ENCODE measurements at regions not wholly inside any gene's neighbourhood (a gene's known extent, or its start where the extent isn't known, plus 50 kb on each side); places are given as distances from the start of the nearest gene placed in this dataset.

- no peak overlapping the region for H3K27ac Mint-ChIP-seq
- H3K36me3 Mint-ChIP-seq (ENCODE audit: insufficient read depth in 2 of 2): no peaks in the 10 kb centered on the region
- no peaks in the 10 kb centered on the region for H3K4me1 Mint-ChIP-seq (ENCODE audit: low read depth)
- no peaks in the 10 kb centered on the region for H3K27me3 Mint-ChIP-seq (ENCODE audit: low read depth)
- no peak overlapping the region for H3K4me3 Mint-ChIP-seq
- H3K9me3 Mint-ChIP-seq: peaks cover 0 to 2% of the 10 kb centered on the region in 2 donors
- DNase-seq: no peak
- ATAC-seq (replicated peaks in 1 of 2): no peak
These were observed 562.6 kb downstream of the NR2F1-AS1 start for GRCh38 chr5:93018461-93018860.

GRCh38 chr5:93017849-93018248 is 563.2 kb downstream of the NR2F1-AS1 start:
- no peaks in the 10 kb centered on the region for H3K4me1 Mint-ChIP-seq (ENCODE audit: low read depth)
- no peaks in the 10 kb centered on the region for H3K27me3 Mint-ChIP-seq (ENCODE audit: low read depth)
- H3K27ac Mint-ChIP-seq: no peak overlapping the region
- H3K4me3 Mint-ChIP-seq: no peak overlapping the region
- no peaks in the 10 kb centered on the region for H3K9me3 Mint-ChIP-seq
- DNase-seq: no peak
- no peak for ATAC-seq (replicated peaks in 1 of 2)
- no peaks in the 10 kb centered on the region for H3K36me3 Mint-ChIP-seq (ENCODE audit: insufficient read depth in 2 of 2)

GRCh38 chr5:93017376-93017775 is 563.6 kb downstream of the NR2F1-AS1 start:
- H3K27me3 Mint-ChIP-seq (ENCODE audit: low read depth): no peaks in the 10 kb centered on the region
- ATAC-seq (replicated peaks in 1 of 2) (no peak), DNase-seq (no peak)
- no peaks in the 10 kb centered on the region for H3K9me3 Mint-ChIP-seq
- no peaks in the 10 kb centered on the region for H3K4me1 Mint-ChIP-seq (ENCODE audit: low read depth)
- H3K4me3 Mint-ChIP-seq: no peak overlapping the region
- H3K27ac Mint-ChIP-seq: no peak overlapping the region
- H3K36me3 Mint-ChIP-seq (ENCODE audit: insufficient read depth in 2 of 2): no peaks in the 10 kb centered on the region

GRCh38 chr5:93010616-93011015 is 570.4 kb downstream of the NR2F1-AS1 start:
- no peaks in the 10 kb centered on the region for H3K27me3 Mint-ChIP-seq (ENCODE audit: low read depth)
- ATAC-seq (replicated peaks in 1 of 2) (no peak), DNase-seq (no peak)
- no peaks in the 10 kb centered on the region for H3K4me1 Mint-ChIP-seq (ENCODE audit: low read depth)
- no peak overlapping the region for H3K27ac Mint-ChIP-seq
- no peak overlapping the region for H3K4me3 Mint-ChIP-seq
- H3K9me3 Mint-ChIP-seq: no peaks in the 10 kb centered on the region
- H3K36me3 Mint-ChIP-seq (ENCODE audit: insufficient read depth in 2 of 2): no peaks in the 10 kb centered on the region

GRCh38 chr5:93010037-93010436 is 571.0 kb downstream of the NR2F1-AS1 start:
- Mint-ChIP-seq H3K4me1 (ENCODE audit: low read depth) (no peaks in the 10 kb centered on the region), H3K36me3 (ENCODE audit: insufficient read depth in 2 of 2) (no peaks in the 10 kb centered on the region), H3K27ac (no peak overlapping the region), H3K27me3 (ENCODE audit: low read depth) (no peaks in the 10 kb centered on the region), H3K9me3 (no peaks in the 10 kb centered on the region), H3K4me3 (no peak overlapping the region)
- ATAC-seq (replicated peaks in 1 of 2): no peak
- no peak for DNase-seq

GRCh38 chr5:93008502-93009207 is 572.4 kb downstream of the NR2F1-AS1 start:
- H3K4me1 Mint-ChIP-seq (ENCODE audit: low read depth): no peaks in the 10 kb centered on the region
- H3K9me3 Mint-ChIP-seq: no peaks in the 10 kb centered on the region
- H3K27ac Mint-ChIP-seq: no peak overlapping the region
- no peak for ATAC-seq (replicated peaks in 1 of 2)
- no peaks in the 10 kb centered on the region for H3K36me3 Mint-ChIP-seq (ENCODE audit: insufficient read depth in 2 of 2)
- no peak for DNase-seq
- H3K27me3 Mint-ChIP-seq (ENCODE audit: low read depth): no peaks in the 10 kb centered on the region
- no peak overlapping the region for H3K4me3 Mint-ChIP-seq

GRCh38 chr5:93006915-93007314 is 574.1 kb downstream of the NR2F1-AS1 start:
- Mint-ChIP-seq H3K4me1 (ENCODE audit: low read depth) (no peaks in the 10 kb centered on the region), H3K27me3 (ENCODE audit: low read depth) (no peaks in the 10 kb centered on the region), H3K9me3 (no peaks in the 10 kb centered on the region), H3K36me3 (ENCODE audit: insufficient read depth in 2 of 2) (no peaks in the 10 kb centered on the region), H3K27ac (no peak overlapping the region), H3K4me3 (no peak overlapping the region)
- DNase-seq (no peak), ATAC-seq (replicated peaks in 1 of 2) (no peak)

GRCh38 chr5:92998456-92998855 is 582.6 kb downstream of the NR2F1-AS1 start:
- H3K36me3 Mint-ChIP-seq (ENCODE audit: insufficient read depth in 2 of 2): no peaks in the 10 kb centered on the region
- no peak overlapping the region for H3K4me3 Mint-ChIP-seq
- no peak for DNase-seq
- no peaks in the 10 kb centered on the region for H3K4me1 Mint-ChIP-seq (ENCODE audit: low read depth)
- no peaks in the 10 kb centered on the region for H3K27me3 Mint-ChIP-seq (ENCODE audit: low read depth)
- H3K27ac Mint-ChIP-seq: no peak overlapping the region
- no peak for ATAC-seq (replicated peaks in 1 of 2)
- peaks cover 0 to 5% of the 10 kb centered on the region in 2 donors for H3K9me3 Mint-ChIP-seq

- H3K4me3 Mint-ChIP-seq: no peak overlapping the region
- no peaks in the 10 kb centered on the region for H3K4me1 Mint-ChIP-seq (ENCODE audit: low read depth)
- DNase-seq (no peak), ATAC-seq (replicated peaks in 1 of 2) (no peak)
- H3K9me3 Mint-ChIP-seq: peaks cover 2% of the 10 kb centered on the region in 2 donors
- H3K36me3 Mint-ChIP-seq (ENCODE audit: insufficient read depth in 2 of 2): no peaks in the 10 kb centered on the region
- no peaks in the 10 kb centered on the region for H3K27me3 Mint-ChIP-seq (ENCODE audit: low read depth)
- H3K27ac Mint-ChIP-seq: no peak overlapping the region
These were observed 586.6 kb downstream of the NR2F1-AS1 start for GRCh38 chr5:92994392-92994791.

- H3K4me1 Mint-ChIP-seq (ENCODE audit: low read depth): no peaks in the 10 kb centered on the region
- H3K36me3 Mint-ChIP-seq (ENCODE audit: insufficient read depth in 2 of 2): no peaks in the 10 kb centered on the region
- no peak overlapping the region for H3K27ac Mint-ChIP-seq
- peaks cover 2 to 3% of the 10 kb centered on the region in 2 donors for H3K9me3 Mint-ChIP-seq
- H3K4me3 Mint-ChIP-seq: no peak overlapping the region
- no peaks in the 10 kb centered on the region for H3K27me3 Mint-ChIP-seq (ENCODE audit: low read depth)
- ATAC-seq (replicated peaks in 1 of 2) (no peak), DNase-seq (no peak)
These were observed 588.9 kb downstream of the NR2F1-AS1 start for GRCh38 chr5:92992073-92992472.

GRCh38 chr5:92991581-92992067 is 589.4 kb downstream of the NR2F1-AS1 start:
- Mint-ChIP-seq H3K27ac (no peak overlapping the region), H3K4me1 (ENCODE audit: low read depth) (no peaks in the 10 kb centered on the region), H3K9me3 (peaks cover 3 to 4% of the 10 kb centered on the region in 2 donors), H3K27me3 (ENCODE audit: low read depth) (no peaks in the 10 kb centered on the region), H3K4me3 (no peak overlapping the region), H3K36me3 (ENCODE audit: insufficient read depth in 2 of 2) (no peaks in the 10 kb centered on the region)
- DNase-seq: no peak
- no peak for ATAC-seq (replicated peaks in 1 of 2)

GRCh38 chr5:92990771-92991170 is 590.2 kb downstream of the NR2F1-AS1 start:
- H3K27me3 Mint-ChIP-seq (ENCODE audit: low read depth): no peaks in the 10 kb centered on the region
- H3K9me3 Mint-ChIP-seq: peaks cover 3 to 4% of the 10 kb centered on the region in 2 donors
- no peak overlapping the region for H3K4me3 Mint-ChIP-seq
- no peaks in the 10 kb centered on the region for H3K4me1 Mint-ChIP-seq (ENCODE audit: low read depth)
- no peaks in the 10 kb centered on the region for H3K36me3 Mint-ChIP-seq (ENCODE audit: insufficient read depth in 2 of 2)
- no peak for ATAC-seq (replicated peaks in 1 of 2)
- no peak for DNase-seq
- no peak overlapping the region for H3K27ac Mint-ChIP-seq

GRCh38 chr5:92981001-92981400 is 600.0 kb downstream of the NR2F1-AS1 start:
- peaks cover 1 to 4% of the 10 kb centered on the region in 2 donors for H3K9me3 Mint-ChIP-seq
- H3K4me1 Mint-ChIP-seq (ENCODE audit: low read depth): no peaks in the 10 kb centered on the region
- no peaks in the 10 kb centered on the region for H3K36me3 Mint-ChIP-seq (ENCODE audit: insufficient read depth in 2 of 2)
- DNase-seq (no peak), ATAC-seq (replicated peaks in 1 of 2) (no peak)
- no peak overlapping the region for H3K4me3 Mint-ChIP-seq
- no peaks in the 10 kb centered on the region for H3K27me3 Mint-ChIP-seq (ENCODE audit: low read depth)
- H3K27ac Mint-ChIP-seq: no peak overlapping the region

GRCh38 chr5:92980491-92980890 is 600.5 kb downstream of the NR2F1-AS1 start:
- no peak for DNase-seq
- H3K4me3 Mint-ChIP-seq: no peak overlapping the region
- no peaks in the 10 kb centered on the region for H3K27me3 Mint-ChIP-seq (ENCODE audit: low read depth)
- H3K4me1 Mint-ChIP-seq (ENCODE audit: low read depth): no peaks in the 10 kb centered on the region
- H3K27ac Mint-ChIP-seq: no peak overlapping the region
- no peak for ATAC-seq (replicated peaks in 1 of 2)
- H3K9me3 Mint-ChIP-seq: peaks cover 1 to 4% of the 10 kb centered on the region in 2 donors
- H3K36me3 Mint-ChIP-seq (ENCODE audit: insufficient read depth in 2 of 2): no peaks in the 10 kb centered on the region
